Lung (tissue), 11 donors: ENCODE measurements at regions not wholly inside any gene's neighbourhood (a gene's known extent, or its start where the extent isn't known, plus 50 kb on each side); places are given as distances from the start of the nearest gene placed in this dataset.
"Not testable (repeated sequence)": the region's sequence is repeated elsewhere in the genome, so short reads cannot be mapped to it uniquely, and the experiment has no call there.

ENCODE experiments used
- ATAC-seq: fragments of 200-7000 bp; cut with Tn5 transposase; one replicate; pipeline ENCODE4 v1.9.1; 2020; ENCODE audit warnings: moderate number of reproducible peaks; ENCODE audit not compliant: insufficient read depth, low FRiP score
- DNase-seq, 3 donors: peaks; one replicate each; pipeline ENCODE4 v3.0.0-alpha.2; 2013 to 2017
- H3K27ac ChIP-seq, 2 donors: one replicate each; pipeline ENCODE4 v1.5.1; 2013; ENCODE audit warnings: mild to moderate bottlenecking in 2 of 2, moderate library complexity in 2 of 2, control low read depth in 1 of 2, inconsistent platforms in 1 of 2, low read depth in 1 of 2, low read length in 1 of 2
- H3K27me3 ChIP-seq, 3 donors: one replicate each; pipeline ENCODE4 v1.5.1; 2013; ENCODE audit warnings: low read length in 2 of 3; ENCODE audit not compliant: control insufficient read depth in 3 of 3, insufficient read depth in 3 of 3
- H3K36me3 ChIP-seq, 4 donors: one replicate each; pipeline ENCODE4 v1.5.1; 2013; ENCODE audit warnings: low read length in 4 of 4, mild to moderate bottlenecking in 1 of 4, moderate library complexity in 1 of 4; ENCODE audit not compliant: control insufficient read depth in 4 of 4, insufficient read depth in 4 of 4
- H3K4me1 ChIP-seq, 5 donors: one replicate each; pipeline ENCODE4 v1.5.1; 2013; ENCODE audit warnings: low read length in 5 of 5, mild to moderate bottlenecking in 2 of 5, moderate library complexity in 1 of 5; ENCODE audit not compliant: control insufficient read depth in 5 of 5, insufficient read depth in 5 of 5
- H3K4me3 ChIP-seq: one replicate; pipeline ENCODE4 v1.5.1; 2013; ENCODE audit warnings: mild to moderate bottlenecking, control low read depth, moderate library complexity
- H3K9ac ChIP-seq, 2 donors: one replicate each; pipeline ENCODE4 v1.5.1; 2013; ENCODE audit warnings: low read length in 2 of 2, control low read depth in 1 of 2; ENCODE audit not compliant: insufficient read depth in 1 of 2
- H3K9me3 ChIP-seq, 4 donors: one replicate each; pipeline ENCODE4 v1.5.1; 2013; ENCODE audit warnings: low read length in 3 of 4, mild to moderate bottlenecking in 1 of 4, moderate library complexity in 1 of 4; ENCODE audit not compliant: control insufficient read depth in 4 of 4, insufficient read depth in 3 of 4
- CTCF ChIP-seq: IDR thresholded peaks from 2 replicates; pipeline ENCODE4 v1.5.1; 2012; ENCODE audit warnings: mild to moderate bottlenecking; ENCODE audit errors: control extremely low read depth, extremely low read depth
- whole genome bisulfite sequencing, 2 donors: extraction: QIAGEN DNeasy Blood & Tissue Kit; methylation state at CpG; one replicate each; pipeline ENCODE4 v1.1.7; 2013; 5-methylcytosine and 5-hydroxymethylcytosine counted together
- donor health status: control.
- donor health status: control.
- donor health status: Bipolar disorder and iron deficiency.
- donor health status: healthy.
- donor health status: DM: yes; HTN: yes; CAD: no.

- TF ChIP-seq CTCF, result no peak
- Histone ChIP-seq H3K4me3 (no peak overlapping the region), H3K27me3 (no peaks in the 10 kb centered on the region), H3K4me1 (no peaks in the 10 kb centered on the region), H3K9me3 (no peaks in the 10 kb centered on the region), H3K9ac (no peak overlapping the region), H3K36me3 (no peaks in the 10 kb centered on the region), H3K27ac (no peak overlapping the region)
- ATAC-seq, result no peak
- 38 to 48% methylated on average over 3 of the region's 3 CpGs for WGBS, 2 donors
- no peak for DNase-seq
Observed at GRCh38 chr9:19629488-19629887, 159.3 kb downstream of the SLC24A2 start.

GRCh38 chr9:19625426-19625825 is 163.4 kb downstream of the SLC24A2 start:
- H3K27ac ChIP-seq, H3K9ac ChIP-seq, DNase-seq, H3K4me1 ChIP-seq, H3K9me3 ChIP-seq, H3K27me3 ChIP-seq, H3K4me3 ChIP-seq, ATAC-seq, H3K36me3 ChIP-seq: not testable (repeated sequence)
- 93 to 94% methylated on average over 1 of the region's 1 CpG for WGBS, 2 donors

GRCh38 chr9:19624519-19624918 is 164.3 kb downstream of the SLC24A2 start:
- TF ChIP-seq CTCF, result no peak
- Histone ChIP-seq H3K27ac (no peak overlapping the region), H3K36me3 (no peaks in the 10 kb centered on the region), H3K9ac (no peak overlapping the region), H3K4me1 (no peaks in the 10 kb centered on the region), H3K9me3 (no peaks in the 10 kb centered on the region), H3K27me3 (no peaks in the 10 kb centered on the region), H3K4me3 (no peak overlapping the region)
- DNase-seq, result no peak
- no peak for ATAC-seq
- 43 to 56% methylated on average over 3 of the region's 3 CpGs for WGBS, 2 donors

GRCh38 chr9:19623941-19624340 is 164.9 kb downstream of the SLC24A2 start:
- no peak for DNase-seq
- no peak overlapping the region for H3K9ac ChIP-seq
- no peaks in the 10 kb centered on the region for H3K36me3 ChIP-seq
- H3K4me1 ChIP-seq, result no peaks in the 10 kb centered on the region
- no peaks in the 10 kb centered on the region for H3K27me3 ChIP-seq
- 46 to 61% methylated on average over 4 of the region's 4 CpGs for WGBS, 2 donors
- H3K4me3 ChIP-seq, result no peak overlapping the region
- no peak for ATAC-seq
- H3K27ac ChIP-seq, result no peak overlapping the region
- no peak for TF ChIP-seq CTCF
- H3K9me3 ChIP-seq, result no peaks in the 10 kb centered on the region
